ENCODE measurements at regions not wholly inside any gene's neighbourhood (a gene's known extent, or its start where the extent isn't known, plus 50 kb on each side); places are given as distances from the start of the nearest gene placed in this dataset.

- TF ChIP-seq, protein P1, sequence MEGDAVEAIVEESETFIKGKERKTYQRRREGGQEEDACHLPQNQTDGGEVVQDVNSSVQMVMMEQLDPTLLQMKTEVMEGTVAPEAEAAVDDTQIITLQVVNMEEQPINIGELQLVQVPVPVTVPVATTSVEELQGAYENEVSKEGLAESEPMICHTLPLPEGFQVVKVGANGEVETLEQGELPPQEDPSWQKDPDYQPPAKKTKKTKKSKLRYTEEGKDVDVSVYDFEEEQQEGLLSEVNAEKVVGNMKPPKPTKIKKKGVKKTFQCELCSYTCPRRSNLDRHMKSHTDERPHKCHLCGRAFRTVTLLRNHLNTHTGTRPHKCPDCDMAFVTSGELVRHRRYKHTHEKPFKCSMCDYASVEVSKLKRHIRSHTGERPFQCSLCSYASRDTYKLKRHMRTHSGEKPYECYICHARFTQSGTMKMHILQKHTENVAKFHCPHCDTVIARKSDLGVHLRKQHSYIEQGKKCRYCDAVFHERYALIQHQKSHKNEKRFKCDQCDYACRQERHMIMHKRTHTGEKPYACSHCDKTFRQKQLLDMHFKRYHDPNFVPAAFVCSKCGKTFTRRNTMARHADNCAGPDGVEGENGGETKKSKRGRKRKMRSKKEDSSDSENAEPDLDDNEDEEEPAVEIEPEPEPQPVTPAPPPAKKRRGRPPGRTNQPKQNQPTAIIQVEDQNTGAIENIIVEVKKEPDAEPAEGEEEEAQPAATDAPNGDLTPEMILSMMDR (IDR thresholded peaks at IDR 0.05) = no peak
- TF ChIP-seq POLR2AphosphoS5 (IDR thresholded peaks at IDR 0.05) = no peak
- TF ChIP-seq POLR2A (IDR thresholded peaks at IDR 0.05) = no peak
- TF ChIP-seq EP300 (IDR thresholded peaks at IDR 0.05; ENCODE audit: low read depth) = no peak
Observed at GRCh38 chrX:127190381-127190780, 370.9 kb downstream of the PRR32 start.

All from transverse colon (tissue), 4 donors.